ENCODE measurements at regions not wholly inside any gene's neighbourhood (a gene's known extent, or its start where the extent isn't known, plus 50 kb on each side); places are given as distances from the start of the nearest gene placed in this dataset.
"Not testable (repeated sequence)": the region's sequence is repeated elsewhere in the genome, so short reads cannot be mapped to it uniquely, and the experiment has no call there.

GRCh38 chr5:108696951-108697715 is 50.6 kb upstream of the FER start:
- DNase-seq (ENCODE audit: low read depth in 2 of 2) = no peak

GRCh38 chr5:108696407-108696806 is 51.3 kb upstream of the FER start:
- no peak for DNase-seq (ENCODE audit: low read depth in 2 of 2)

- DNase-seq (ENCODE audit: low read depth in 2 of 2) = no peak
Observed at GRCh38 chr5:108688485-108688884, 59.2 kb upstream of the FER start.

- DNase-seq (ENCODE audit: low read depth in 2 of 2) = no peak
Observed at GRCh38 chr5:108687595-108688200, 60.0 kb upstream of the FER start.

GRCh38 chr5:108686676-108687075 is 61.0 kb upstream of the FER start:
- no peak for DNase-seq (ENCODE audit: low read depth in 2 of 2)

- not testable (repeated sequence) for DNase-seq (ENCODE audit: low read depth in 2 of 2)
Observed at GRCh38 chr5:108685448-108686216, 62.1 kb upstream of the FER start.

GRCh38 chr5:108681079-108681921 is 66.4 kb upstream of the FER start:
- DNase-seq (ENCODE audit: low read depth in 2 of 2) = no peak

- no peak for DNase-seq (ENCODE audit: low read depth in 2 of 2)
Observed at GRCh38 chr5:108678091-108678490, 69.6 kb upstream of the FER start.

- no peak for DNase-seq (ENCODE audit: low read depth in 2 of 2)
Observed at GRCh38 chr5:108675736-108676135, 72.0 kb upstream of the FER start.

GRCh38 chr5:108672639-108673038 is 75.1 kb upstream of the FER start:
- no peak for DNase-seq (ENCODE audit: low read depth in 2 of 2)

GRCh38 chr5:108670591-108671289 is 77.0 kb upstream of the FER start:
- no peak for DNase-seq (ENCODE audit: low read depth in 2 of 2)

- no peak for DNase-seq (ENCODE audit: low read depth in 2 of 2)
Observed at GRCh38 chr5:108669462-108669861, 78.2 kb upstream of the FER start.

- DNase-seq (ENCODE audit: low read depth in 2 of 2) = no peak
Observed at GRCh38 chr5:108661590-108662219, 86.0 kb upstream of the FER start.

- DNase-seq (ENCODE audit: low read depth in 2 of 2) = no peak
Observed at GRCh38 chr5:108661024-108661423, 86.7 kb upstream of the FER start.

- DNase-seq (ENCODE audit: low read depth in 2 of 2) = no peak
Observed at GRCh38 chr5:108660291-108660690, 87.4 kb upstream of the FER start.

- no peak for DNase-seq (ENCODE audit: low read depth in 2 of 2)
Observed at GRCh38 chr5:108659531-108659930, 88.2 kb upstream of the FER start.

GRCh38 chr5:108655750-108656450 is 91.8 kb upstream of the FER start:
- DNase-seq (ENCODE audit: low read depth in 2 of 2) = no peak

- DNase-seq (ENCODE audit: low read depth in 2 of 2) = no peak
Observed at GRCh38 chr5:108654051-108654450, 93.6 kb upstream of the FER start.

GRCh38 chr5:108653201-108653600 is 94.5 kb upstream of the FER start:
- no peak for DNase-seq (ENCODE audit: low read depth in 2 of 2)

- no peak for DNase-seq (ENCODE audit: low read depth in 2 of 2)
Observed at GRCh38 chr5:108650997-108651396, 96.7 kb upstream of the FER start.
